H1 (cell line): ENCODE measurements at regions not wholly inside any gene's neighbourhood (a gene's known extent, or its start where the extent isn't known, plus 50 kb on each side); places are given as distances from the start of the nearest gene placed in this dataset.

Experiments
- CTCF ChIA-PET: fragments of 300-600 bp; sonication (Branson Sonifier 250); formaldehyde crosslinking; loops from one replicate; lab custom pipeline; 2021; ENCODE audit not compliant: partially characterized antibody; lab: Charles Lee
- POLR2A ChIA-PET: fragments of 300-600 bp; sonication (Branson Sonifier 250); formaldehyde crosslinking; loops from one replicate; lab custom pipeline; 2021; ENCODE audit warnings: inconsistent platforms; ENCODE audit not compliant: partially characterized antibody; lab: Charles Lee
- DNase-seq, 2 experiments: peaks; one replicate each; pipeline versions ENCODE4 v3.0.0 to v3.0.0-alpha.2; 2010 to 2022; ENCODE audit warnings: low spot score in 2 of 2, low read depth in 1 of 2, mixed read lengths in 1 of 2
- FAIRE-seq: peaks from 2 replicates; lab custom pipeline; 2011; peaks lifted over from hg19 to GRCh38; lab: Jason Lieb, UNC
- H2AFZ ChIP-seq: 2 replicates; pipeline ENCODE4 v1.8.1; 2012; ENCODE audit warnings: low read length, inconsistent platforms
- H2AK5ac ChIP-seq: 2 replicates; pipeline ENCODE4 v1.6.1; 2013; ENCODE audit warnings: low read depth, low read length
- H2BK120ac ChIP-seq: replicated peaks from 2 replicates; pipeline ENCODE3; 2013; ENCODE audit warnings: low read depth, low read length, inconsistent platforms
- H2BK12ac ChIP-seq: 2 replicates; pipeline ENCODE4 v1.6.1; 2013; ENCODE audit warnings: low read depth, low read length
- H2BK15ac ChIP-seq: 2 replicates; pipeline ENCODE4 v1.6.1; 2013; ENCODE audit warnings: low read length
- H2BK20ac ChIP-seq: 2 replicates; pipeline ENCODE4 v1.6.1; 2013; ENCODE audit warnings: low read length
- H2BK5ac ChIP-seq: 2 replicates; pipeline ENCODE4 v1.6.1; 2013; ENCODE audit warnings: low read depth, low read length
- H3K14ac ChIP-seq: 2 replicates; pipeline ENCODE4 v1.6.1; 2013; ENCODE audit warnings: inconsistent platforms; ENCODE audit not compliant: insufficient read length
- H3K18ac ChIP-seq: 2 replicates; pipeline ENCODE4 v1.6.1; 2013; ENCODE audit warnings: low read length; ENCODE audit errors: extremely low read depth
- H3K23ac ChIP-seq: 2 replicates; pipeline ENCODE4 v1.6.1; 2013; ENCODE audit warnings: inconsistent platforms; ENCODE audit not compliant: insufficient read length
- H3K23me2 ChIP-seq: 2 replicates; pipeline ENCODE4 v1.6.1; 2013; ENCODE audit warnings: low read depth, low read length
- H3K27ac ChIP-seq: 2 replicates; pipeline ENCODE4 v1.6.1; 2011; ENCODE audit warnings: low read depth, low read length, inconsistent platforms
- H3K27me3 ChIP-seq, 4 experiments: replicated peaks in 1 of 4; 1 replicate in 1 of 4; 2 replicates in 3 of 4; pipeline versions ENCODE4 v1.6.1 to v1.8.1; 2011 to 2013; ENCODE audit warnings: low read length in 3 of 4, mild to moderate bottlenecking in 3 of 4, inconsistent platforms in 2 of 4, mixed read lengths in 2 of 4, moderate library complexity in 1 of 4; ENCODE audit not compliant: control insufficient read depth in 3 of 4, insufficient read depth in 3 of 4; ENCODE audit errors: extremely low read depth in 1 of 4
- H3K36me3 ChIP-seq, 4 experiments: 2 replicates each; pipeline versions ENCODE4 v1.6.1 to v1.8.1; 2011 to 2013; ENCODE audit warnings: mild to moderate bottlenecking in 4 of 4, low read length in 3 of 4, moderate library complexity in 2 of 4, control low read depth in 1 of 4, inconsistent platforms in 1 of 4; ENCODE audit not compliant: insufficient read depth in 4 of 4, control insufficient read depth in 2 of 4
- H3K4ac ChIP-seq: replicated peaks from 2 replicates; pipeline ENCODE3; 2013; ENCODE audit warnings: low read length, low read depth, mixed read lengths, inconsistent platforms; ENCODE audit not compliant: insufficient read length
- H3K4me1 ChIP-seq, 4 experiments: replicated peaks in 1 of 4; 1 replicate in 1 of 4; 2 replicates in 3 of 4; pipeline versions ENCODE4 v1.6.1 to v1.8.1; 2011 to 2013; ENCODE audit warnings: low read length in 3 of 4, inconsistent platforms in 2 of 4, mixed read lengths in 1 of 4; ENCODE audit not compliant: insufficient read depth in 4 of 4, control insufficient read depth in 3 of 4
- H3K4me2 ChIP-seq, 2 experiments: 2 replicates each; pipeline versions ENCODE4 v1.6.1 to v1.8.1; 2011 to 2013; ENCODE audit warnings: low read depth in 2 of 2, low read length in 2 of 2, control low read depth in 1 of 2, inconsistent platforms in 1 of 2, mild to moderate bottlenecking in 1 of 2; ENCODE audit not compliant: insufficient read depth in 1 of 2
- H3K4me3 ChIP-seq, 4 experiments: fragments of 200-600, 300-600 bp in 1 of 4; sonication (generic), shearing (Covaris generic), sonication (Bioruptor Twin) in 1 of 4; 2 replicates each; pipeline versions ENCODE4 v1.5.1 to v1.8.1; 2011 to 2016; ENCODE audit warnings: low read length in 4 of 4, low read depth in 3 of 4, control low read depth in 2 of 4, inconsistent platforms in 2 of 4, mild to moderate bottlenecking in 2 of 4, mixed read lengths in 1 of 4, moderate library complexity in 1 of 4; ENCODE audit not compliant: insufficient read depth in 2 of 4; ENCODE audit errors: extremely low read depth in 1 of 4
- H3K56ac ChIP-seq: replicated peaks from 2 replicates; pipeline ENCODE3; 2013; ENCODE audit warnings: low read depth, mild to moderate bottlenecking, mixed read lengths, low read length, inconsistent platforms; ENCODE audit not compliant: insufficient read length
- H3K79me1 ChIP-seq: 2 replicates; pipeline ENCODE4 v1.6.1; 2013; ENCODE audit warnings: low read depth, low read length, control low read depth
- H3K79me2 ChIP-seq, 2 experiments: 2 replicates each; pipeline versions ENCODE4 v1.6.1 to v1.8.1; 2012 to 2013; ENCODE audit warnings: low read length in 2 of 2, mild to moderate bottlenecking in 2 of 2, inconsistent platforms in 1 of 2; ENCODE audit not compliant: insufficient read depth in 2 of 2, control insufficient read depth in 1 of 2
- H3K9ac ChIP-seq, 4 experiments: replicated peaks in 1 of 4; 1 replicate in 1 of 4; 2 replicates in 3 of 4; pipeline versions ENCODE4 v1.6.1 to v1.8.1; 2011 to 2013; ENCODE audit warnings: low read depth in 3 of 4, low read length in 3 of 4, control low read depth in 2 of 4, mild to moderate bottlenecking in 2 of 4, moderate library complexity in 2 of 4, inconsistent platforms in 1 of 4; ENCODE audit errors: extremely low read depth in 1 of 4
- H3K9me3 ChIP-seq, 2 experiments: 2 replicates each; pipeline versions ENCODE4 v1.6.1 to v1.8.1; 2012 to 2013; ENCODE audit warnings: mild to moderate bottlenecking in 2 of 2, moderate library complexity in 2 of 2, control low read depth in 1 of 2, inconsistent platforms in 1 of 2, low read depth in 1 of 2, low read length in 1 of 2, mixed read lengths in 1 of 2; ENCODE audit not compliant: insufficient read depth in 2 of 2
- H4K20me1 ChIP-seq, 2 experiments: replicated peaks in 1 of 2; 2 replicates each; pipeline versions ENCODE3 to v1.8.1; 2011 to 2013; ENCODE audit warnings: inconsistent platforms in 2 of 2, low read length in 2 of 2, mild to moderate bottlenecking in 1 of 2; ENCODE audit not compliant: insufficient read depth in 2 of 2, control insufficient read depth in 1 of 2
- H4K5ac ChIP-seq: 2 replicates; pipeline ENCODE4 v1.6.1; 2013; ENCODE audit warnings: low read length, low read depth, mixed read lengths, inconsistent platforms; ENCODE audit not compliant: insufficient read length
- H4K8ac ChIP-seq: 2 replicates; pipeline ENCODE4 v1.8.0; 2013; ENCODE audit warnings: mild to moderate bottlenecking, moderate library complexity, low read length, inconsistent platforms; ENCODE audit not compliant: insufficient read depth; ENCODE audit errors: extremely low read depth
- H4K91ac ChIP-seq: replicated peaks from 2 replicates; pipeline ENCODE3; 2013; ENCODE audit warnings: low read length, mixed read lengths, inconsistent platforms; ENCODE audit not compliant: insufficient read length
- EP300 ChIP-seq, 2 experiments: IDR thresholded peaks; 1 replicate in 1 of 2; 2 replicates in 1 of 2; pipeline ENCODE4 v1.6.1; 2011 to 2012; ENCODE audit warnings: low read depth in 2 of 2, low read length in 2 of 2, mild to moderate bottlenecking in 2 of 2, borderline replicate concordance in 1 of 2, inconsistent platforms in 1 of 2, moderate library complexity in 1 of 2
- POU5F1 ChIP-seq: IDR thresholded peaks from 2 replicates; pipeline ENCODE4 v1.6.1; 2011; ENCODE audit warnings: low read depth, mild to moderate bottlenecking, low read length, moderate library complexity
- RBBP5 ChIP-seq: IDR thresholded peaks from 2 replicates; pipeline ENCODE4 v1.7.1; 2012; ENCODE audit warnings: low read depth, mild to moderate bottlenecking, inconsistent platforms, low read length, moderate library complexity, borderline replicate concordance
- TAF1 ChIP-seq: IDR thresholded peaks from 2 replicates; pipeline ENCODE4 v1.6.1; 2011; ENCODE audit warnings: mild to moderate bottlenecking, low read depth, low read length
- WGBS, 2 experiments: shearing (Covaris generic) in 1 of 2; methylation state at CpG; one replicate each; pipeline versions ENCODE4 v1.1.6 to v1.1.7; 2013 to 2015; ENCODE audit warnings: low lambda C conversion rate in 2 of 2, mixed read lengths in 2 of 2, inconsistent platforms in 1 of 2, low coverage in 1 of 2, missing lambda C conversion rate in 1 of 2; ENCODE audit not compliant: insufficient replicate concordance in 2 of 2, insufficient coverage in 1 of 2, insufficient read length in 1 of 2; ENCODE audit errors: extremely low coverage in 1 of 2, missing lambda C conversion rate in 1 of 2; 5-methylcytosine and 5-hydroxymethylcytosine counted together

DNA sequence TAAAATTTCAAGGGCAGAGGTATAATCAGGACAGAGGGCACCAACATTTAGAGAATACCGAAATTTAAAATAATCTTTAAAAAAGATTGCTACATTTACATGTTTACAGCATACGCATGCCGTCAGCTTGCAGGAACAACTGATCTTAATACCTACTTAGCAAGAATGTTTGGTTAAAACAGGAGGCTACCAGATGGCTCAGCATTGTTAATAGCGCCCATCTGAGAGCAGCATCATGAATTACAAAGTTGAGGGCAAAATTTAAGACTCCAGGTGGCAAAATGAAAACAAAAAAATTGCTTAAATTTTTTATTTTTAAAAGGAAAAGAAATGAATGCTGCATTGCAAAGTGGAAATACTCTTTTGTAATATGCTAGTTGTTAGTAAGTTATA lies 241.3 kb downstream of the C4orf33 start:
- no peak overlapping the region for H3K14ac ChIP-seq
- H3K23me2 ChIP-seq: no peaks in the 10 kb centered on the region
- no peak overlapping the region for H3K56ac ChIP-seq
- no peaks in the 10 kb centered on the region for H3K9me3 ChIP-seq
- H4K91ac ChIP-seq: no peak overlapping the region
- H2BK5ac ChIP-seq: no peak overlapping the region
- H3K4ac ChIP-seq: no peak overlapping the region
- no peak overlapping the region for H4K5ac ChIP-seq
- no peak overlapping the region for H3K9ac ChIP-seq
- H2AFZ ChIP-seq: no peak overlapping the region
- FAIRE-seq: no peak
- H4K20me1 ChIP-seq: no peaks in the 10 kb centered on the region
- H3K23ac ChIP-seq: no peak overlapping the region
- H3K4me3 ChIP-seq: no peak overlapping the region
- H2BK20ac ChIP-seq: no peak overlapping the region
- no peaks in the 10 kb centered on the region for H3K36me3 ChIP-seq
- ChIA-PET POLR2A (no interaction called here), CTCF (interaction anchor here (1.4 kb wide), 1 partner anchor 10 kb away, joined by 3 read pairs; no protein-coding TSS in a partner anchor)
- H3K27ac ChIP-seq: no peak overlapping the region
- H3K18ac ChIP-seq: no peak overlapping the region
- H3K4me1 ChIP-seq: peaks cover 0 to 3% (median 1%) of the 10 kb centered on the region in 4 experiments; a peak in 3 of 7 replicates
- no peak overlapping the region for H2BK12ac ChIP-seq
- no peak for DNase-seq
- no peaks in the 10 kb centered on the region for H3K79me1 ChIP-seq
- H2BK15ac ChIP-seq: no peak overlapping the region
- H3K4me2 ChIP-seq: no peak overlapping the region
- no peak overlapping the region for H2BK120ac ChIP-seq
- H4K8ac ChIP-seq: no peak overlapping the region
- no peaks in the 10 kb centered on the region for H3K27me3 ChIP-seq
- 83% methylated on average over 4 of the region's 4 CpGs; no CpG with 5 or more reads in 1 of the 2 experiments for WGBS, 2 experiments
- no peaks in the 10 kb centered on the region for H3K79me2 ChIP-seq
- H2AK5ac ChIP-seq: no peak overlapping the region
- TF ChIP-seq RBBP5 (no peak), POU5F1 (no peak), TAF1 (no peak), EP300 (IDR thresholded peaks at IDR 0.05; ENCODE audit: borderline replicate concordance in 1 of 2, low read depth in 2 of 2, low read length in 2 of 2) (no peak)
